HG03039 (cell line): ENCODE measurements at regions not wholly inside any gene's neighbourhood (a gene's known extent, or its start where the extent isn't known, plus 50 kb on each side); places are given as distances from the start of the nearest gene placed in this dataset.
"Not testable (repeated sequence)": the region's sequence is repeated elsewhere in the genome, so short reads cannot be mapped to it uniquely, and the experiment has no call there.

Experiments
- ATAC-seq: cut with Tn5 transposase; IDR thresholded peaks from one replicate; pipeline ENCODE4 v1.9.1; 2021; ENCODE audit warnings: mild to moderate bottlenecking, moderate library complexity; ENCODE audit not compliant: unreplicated experiment

DNA sequence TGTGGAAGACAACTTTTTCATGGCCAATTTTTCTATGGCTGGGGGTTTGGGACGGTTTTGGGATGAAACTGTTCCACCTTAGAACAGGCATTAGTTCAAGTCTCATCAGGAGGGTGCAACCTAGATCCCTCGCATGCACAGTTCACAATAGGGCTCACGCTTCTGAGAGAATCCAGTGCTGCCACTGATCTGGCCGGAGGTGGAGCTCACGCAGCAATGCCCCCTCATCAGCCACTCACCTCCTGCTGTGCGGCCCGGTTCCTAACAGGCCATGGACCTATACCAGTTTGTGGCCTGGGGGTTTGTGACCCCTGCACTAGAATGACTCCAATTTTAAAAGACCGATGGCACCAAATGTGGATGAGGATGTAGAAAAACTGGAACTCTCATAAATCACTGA is 127.2 kb upstream of the IER5L start:
- no peak for ATAC-seq

DNA sequence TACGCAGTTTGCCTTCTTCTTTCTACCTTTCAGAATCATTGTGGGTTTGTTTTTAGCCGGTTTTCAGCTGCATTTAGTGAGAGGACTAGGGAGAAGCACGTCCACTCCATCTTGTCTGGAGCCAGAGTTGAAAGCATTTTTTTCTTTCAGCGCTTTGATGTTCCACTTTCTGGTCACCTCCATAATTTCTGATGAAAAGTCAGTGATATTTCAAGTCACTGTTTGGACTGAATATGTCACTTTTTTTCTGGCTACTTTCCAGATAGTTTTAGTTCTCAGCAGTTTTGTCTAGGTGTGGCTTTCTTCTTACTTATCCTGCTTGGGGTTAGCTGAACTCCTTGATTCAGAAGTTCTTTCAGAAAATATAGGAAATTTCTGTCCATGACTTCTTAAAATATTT is 123.9 kb upstream of the IER5L start:
- no peak for ATAC-seq

DNA sequence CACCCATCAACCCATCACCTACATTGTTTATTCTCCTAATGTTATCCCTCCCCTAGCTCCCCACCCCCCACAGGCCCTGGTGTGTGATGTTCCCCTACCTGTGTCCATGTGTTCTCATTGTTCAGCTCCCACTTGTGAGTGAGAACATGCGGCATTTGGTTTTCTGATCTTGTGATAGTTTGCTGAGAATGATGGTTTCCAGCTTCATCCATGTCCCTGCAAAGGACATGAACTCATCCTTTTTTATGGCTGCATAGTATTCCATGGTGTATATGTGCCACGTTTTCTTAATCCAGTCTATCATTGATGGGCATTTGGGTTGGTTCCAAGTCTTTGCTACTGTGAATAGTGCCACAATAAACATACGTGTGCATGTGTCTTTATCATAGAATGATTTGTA is 118.1 kb upstream of the IER5L start:
- ATAC-seq: not testable (repeated sequence)

DNA sequence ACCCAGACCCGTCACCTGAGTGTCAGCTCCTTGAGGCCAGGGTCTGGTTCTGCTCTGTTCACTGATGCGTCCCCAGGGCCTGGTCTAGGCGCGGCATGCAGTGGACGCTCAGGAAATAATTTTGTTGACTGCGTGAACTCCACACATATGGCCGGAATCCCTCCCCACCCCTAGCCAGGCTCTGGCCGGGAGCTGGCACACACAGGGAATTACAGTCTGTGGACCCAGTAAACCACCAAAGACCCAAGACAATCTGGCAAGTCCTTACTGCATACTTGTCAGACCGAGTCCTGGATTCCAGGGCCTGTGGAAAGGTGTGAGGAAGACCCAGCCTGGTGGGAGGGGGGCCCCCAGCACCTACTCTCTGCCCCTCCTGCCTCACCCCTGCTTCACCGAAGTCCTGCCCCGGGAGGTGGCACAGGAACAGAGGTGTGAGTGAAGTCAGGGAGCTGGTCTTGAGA is 113.0 kb upstream of the IER5L start:
- ATAC-seq: no peak

DNA sequence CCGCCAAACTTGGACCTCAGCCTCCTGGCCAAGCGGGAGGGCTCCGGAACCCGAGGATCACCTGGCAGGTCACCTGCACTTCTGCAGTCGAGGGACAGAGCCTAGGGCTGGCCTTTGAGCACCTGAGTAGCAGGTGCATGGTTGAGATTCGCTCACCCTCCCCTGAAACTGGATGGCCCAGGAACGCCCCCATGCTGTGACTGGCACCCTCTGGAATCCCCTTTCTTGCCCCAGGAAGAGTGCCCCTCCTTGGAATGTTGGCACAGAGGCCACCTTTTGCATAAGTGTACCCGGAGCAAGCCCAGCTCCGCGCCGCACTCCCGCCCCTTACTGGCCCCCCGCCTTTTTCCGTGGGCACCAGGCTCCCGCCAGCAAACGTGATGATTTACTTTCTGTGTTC is 112.5 kb upstream of the IER5L start:
- ATAC-seq: no peak

DNA sequence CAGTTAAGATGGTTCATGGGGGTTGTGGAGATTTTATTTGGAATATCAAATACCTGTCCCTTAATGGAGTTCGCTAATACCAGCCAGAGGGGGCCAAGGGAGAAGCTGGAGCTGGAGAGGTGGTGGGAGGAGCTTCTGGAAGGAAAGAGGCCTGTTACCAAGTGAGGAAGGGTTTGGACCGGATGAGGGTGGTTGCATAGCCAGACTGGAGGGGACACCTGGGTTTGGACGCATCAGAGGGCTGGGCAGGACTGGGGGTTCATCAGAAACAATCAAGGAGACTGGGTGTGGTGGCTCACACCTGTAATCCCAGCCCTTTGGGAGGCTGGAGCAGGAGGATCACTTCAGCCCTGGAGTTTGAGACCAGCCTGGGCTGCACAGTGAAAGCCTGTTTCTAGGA is 111.8 kb upstream of the IER5L start:
- no peak for ATAC-seq

DNA sequence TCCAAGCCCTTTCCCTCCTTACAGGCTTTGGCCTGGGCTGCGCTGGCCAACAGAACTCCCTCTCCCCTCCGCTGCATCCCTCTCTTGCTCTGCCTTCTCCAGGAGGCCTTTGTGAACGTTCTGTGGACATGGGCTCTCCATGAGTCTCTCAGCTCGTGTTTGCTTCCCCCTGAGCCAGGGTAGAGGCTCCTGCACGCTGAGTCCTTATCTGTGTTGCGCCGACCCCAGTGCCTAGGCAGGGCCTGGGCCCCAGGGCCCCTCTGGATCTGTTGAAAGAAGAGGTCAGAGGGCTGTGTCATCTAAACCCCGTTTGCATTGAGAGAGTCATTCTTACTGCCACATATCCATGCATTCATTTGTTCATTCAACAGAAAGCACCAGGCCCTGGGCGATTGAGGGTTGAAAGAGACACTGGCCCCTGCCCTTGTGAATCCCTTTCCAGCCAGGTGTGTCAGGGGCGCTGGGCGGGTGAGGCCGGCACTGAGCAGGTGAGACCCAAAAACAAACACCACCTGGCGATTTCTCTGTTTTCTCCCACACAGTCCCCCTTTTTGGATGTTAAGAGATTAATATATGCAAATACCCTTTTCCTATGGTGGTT is 111.2 kb upstream of the IER5L start:
- no peak for ATAC-seq

DNA sequence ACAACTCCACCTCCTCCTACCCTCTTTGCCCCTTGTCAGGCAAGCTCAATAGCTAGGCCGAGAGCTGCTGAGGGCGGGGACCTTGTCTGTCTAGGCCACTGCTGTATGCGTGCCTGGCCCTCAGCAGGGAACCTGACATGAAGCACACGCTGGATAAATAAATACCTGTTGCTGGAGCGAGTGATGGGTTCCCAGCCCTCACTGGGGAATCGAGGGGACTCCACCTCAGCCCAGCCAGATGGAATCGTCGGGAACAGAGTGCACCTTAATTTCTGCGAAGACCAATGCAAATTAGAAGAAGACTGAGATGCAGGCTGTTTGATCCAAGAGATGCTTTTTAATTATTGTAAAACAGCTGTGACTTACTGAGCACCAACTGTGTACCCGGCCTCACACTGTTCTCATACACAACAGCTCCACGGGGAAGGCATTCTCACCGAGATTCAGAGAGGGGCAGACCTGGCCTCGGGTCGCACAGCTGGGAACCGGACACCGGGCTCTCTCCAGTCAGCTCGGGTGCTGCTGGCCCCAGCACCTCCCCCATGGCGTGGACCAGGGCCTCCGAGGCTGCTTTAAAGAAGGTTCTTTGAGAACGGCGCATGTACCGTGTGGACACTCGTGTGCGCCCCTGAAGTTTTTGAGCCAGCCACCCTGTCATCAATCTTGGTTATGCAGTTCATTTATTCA is 109.7 kb upstream of the IER5L start:
- ATAC-seq: no peak

DNA sequence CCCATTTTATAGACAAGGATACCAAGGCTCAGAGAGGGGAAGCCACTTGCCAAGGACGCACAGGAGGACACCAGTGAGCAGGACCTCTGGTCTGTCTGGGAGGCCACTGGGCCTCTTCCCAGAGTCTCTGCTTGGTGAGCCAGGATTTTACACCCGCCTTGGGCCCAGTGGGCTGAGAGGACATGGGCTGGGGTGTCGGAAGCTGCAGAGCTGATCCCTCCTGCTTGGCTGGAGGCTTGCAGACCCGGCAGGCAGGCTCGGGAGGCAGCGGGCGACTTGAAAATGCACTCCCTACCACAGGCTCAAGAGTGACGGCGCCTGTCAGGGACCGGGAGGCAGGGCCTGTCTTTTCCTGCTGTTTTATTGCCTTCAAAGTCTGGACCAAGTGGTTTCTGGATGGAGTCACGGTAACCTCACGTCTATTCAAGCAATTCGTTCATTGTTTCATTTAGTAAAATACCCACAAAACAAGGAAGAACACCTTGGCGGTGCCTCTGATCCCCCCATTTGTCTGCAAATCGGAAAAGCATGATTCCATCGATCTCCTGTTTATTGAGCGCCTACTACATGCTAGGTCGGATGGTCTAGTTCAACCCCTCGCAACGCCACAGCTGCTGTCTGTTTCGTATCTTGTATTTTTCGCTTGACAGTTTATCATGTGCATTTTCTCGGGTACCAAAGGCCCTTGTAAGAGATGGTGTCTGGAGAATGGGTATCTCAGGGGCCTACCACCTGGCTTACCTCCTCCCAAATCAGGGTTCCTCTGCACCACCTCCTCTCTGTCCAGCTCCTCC is 108.1 kb upstream of the IER5L start:
- no peak for ATAC-seq

DNA sequence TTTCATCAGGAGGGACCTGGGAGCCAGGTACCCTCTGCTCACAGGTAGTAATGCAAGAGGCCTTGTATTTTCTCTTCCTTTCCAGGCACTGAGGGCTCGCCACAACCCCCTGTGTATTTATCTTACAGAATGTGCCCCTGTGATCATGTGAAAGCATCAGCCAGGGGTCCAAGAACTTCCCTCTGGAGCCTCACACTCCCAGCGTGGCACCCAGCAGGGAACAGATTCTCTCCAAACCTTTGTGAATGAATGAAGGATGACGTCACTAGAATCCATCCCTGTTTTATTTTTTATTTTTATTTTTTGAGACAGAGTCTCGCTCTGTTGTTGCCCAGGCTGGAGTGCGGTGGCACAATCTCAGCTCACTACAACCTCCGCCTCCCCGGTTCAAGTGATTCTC is 107.3 kb upstream of the IER5L start:
- no peak for ATAC-seq

DNA sequence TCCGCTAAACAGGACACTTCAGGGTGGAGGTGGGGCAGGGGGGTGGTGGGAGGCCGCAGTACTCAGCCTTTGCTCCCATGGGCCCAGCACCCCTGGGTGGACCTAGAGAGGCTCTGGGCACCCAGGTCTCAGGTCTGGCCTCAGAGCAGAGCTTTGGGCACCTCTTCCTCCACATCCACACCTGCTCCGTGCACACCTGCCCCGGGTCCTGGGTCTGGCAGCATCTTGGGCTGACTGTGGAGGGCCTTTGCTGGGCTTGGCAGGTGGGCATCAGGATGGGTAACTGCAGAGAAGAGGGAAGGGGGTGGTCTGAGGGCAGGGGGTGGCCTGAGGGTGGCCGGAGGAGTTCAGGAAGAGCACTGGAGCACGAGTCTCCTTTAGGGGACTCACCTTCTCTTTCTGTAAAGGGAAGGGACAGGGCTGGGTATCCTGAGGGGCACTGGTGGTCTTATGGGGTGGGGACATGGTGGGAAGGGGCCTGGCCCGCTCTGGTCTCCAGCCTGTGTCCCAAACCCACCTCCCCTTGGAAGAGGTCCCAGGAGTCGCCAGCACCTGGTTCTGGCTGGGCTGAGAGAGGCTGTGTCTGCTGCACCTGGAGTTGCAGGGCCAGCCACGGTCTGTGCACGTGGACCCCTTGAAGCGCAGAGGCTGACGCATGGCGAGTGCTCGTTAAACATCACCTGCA is 106.7 kb upstream of the IER5L start:
- ATAC-seq: no peak

DNA sequence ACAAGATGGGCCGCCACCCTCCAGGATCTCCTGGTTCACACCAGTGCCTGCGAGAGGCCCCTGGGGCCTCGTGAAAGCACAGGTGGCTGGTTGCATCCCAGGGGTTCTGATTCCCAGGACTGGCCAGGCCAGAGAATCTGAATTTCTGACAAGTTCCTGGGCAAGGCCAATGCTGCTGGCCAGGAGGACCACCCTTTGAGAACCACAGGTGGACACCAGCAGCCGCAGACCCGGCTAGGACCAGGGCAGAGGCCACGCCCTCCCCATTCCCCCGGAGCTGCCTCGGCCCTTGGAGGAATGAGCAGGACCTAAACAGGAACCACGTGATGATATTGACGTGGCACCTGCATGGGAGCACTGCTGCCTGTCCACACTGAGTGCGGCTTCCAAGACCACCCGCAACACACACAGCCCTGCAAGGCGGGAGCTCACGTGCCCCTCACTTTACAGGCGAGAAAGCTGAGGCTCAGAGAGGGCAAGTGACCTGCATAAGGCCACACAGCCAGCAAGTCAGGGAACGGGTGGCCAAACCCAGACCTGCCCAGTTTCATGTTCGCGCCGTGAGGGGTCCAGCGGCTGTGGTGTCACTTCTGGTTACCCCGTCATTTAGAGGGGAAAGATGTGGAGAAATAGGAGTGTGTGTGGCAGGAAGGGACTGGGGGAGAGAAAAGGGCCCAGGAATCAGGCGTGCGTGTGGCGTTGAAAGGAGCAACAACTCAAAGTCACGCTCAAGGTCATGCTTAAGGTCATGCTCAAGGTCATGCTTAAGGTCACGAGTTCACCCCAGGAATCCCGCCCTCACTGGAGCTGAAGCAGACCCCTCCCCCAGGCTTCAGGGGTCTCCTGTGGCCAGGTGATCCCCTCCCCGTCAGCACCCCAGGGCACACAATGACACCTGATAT is 105.9 kb upstream of the IER5L start:
- no peak for ATAC-seq

DNA sequence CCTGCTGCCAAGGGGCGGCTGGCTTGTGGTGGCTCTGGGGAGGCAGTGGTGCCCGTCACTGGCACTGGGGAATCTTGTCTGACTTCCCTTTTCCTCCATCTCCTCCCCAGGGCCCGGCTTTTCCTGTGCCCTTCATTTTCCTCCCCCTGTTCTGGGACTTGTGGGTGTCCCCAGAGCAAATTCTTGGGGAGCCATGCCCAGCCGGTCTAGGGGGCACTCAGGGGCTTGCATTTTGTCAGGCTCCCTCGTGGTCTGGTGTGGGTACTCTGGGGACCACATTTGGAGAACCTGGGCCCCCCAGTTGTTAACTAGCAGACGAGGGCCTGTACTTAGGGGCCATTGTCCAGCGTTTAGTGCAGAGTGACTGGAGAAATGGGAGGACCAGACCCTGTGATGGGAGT is 105.2 kb upstream of the IER5L start:
- ATAC-seq: no peak

DNA sequence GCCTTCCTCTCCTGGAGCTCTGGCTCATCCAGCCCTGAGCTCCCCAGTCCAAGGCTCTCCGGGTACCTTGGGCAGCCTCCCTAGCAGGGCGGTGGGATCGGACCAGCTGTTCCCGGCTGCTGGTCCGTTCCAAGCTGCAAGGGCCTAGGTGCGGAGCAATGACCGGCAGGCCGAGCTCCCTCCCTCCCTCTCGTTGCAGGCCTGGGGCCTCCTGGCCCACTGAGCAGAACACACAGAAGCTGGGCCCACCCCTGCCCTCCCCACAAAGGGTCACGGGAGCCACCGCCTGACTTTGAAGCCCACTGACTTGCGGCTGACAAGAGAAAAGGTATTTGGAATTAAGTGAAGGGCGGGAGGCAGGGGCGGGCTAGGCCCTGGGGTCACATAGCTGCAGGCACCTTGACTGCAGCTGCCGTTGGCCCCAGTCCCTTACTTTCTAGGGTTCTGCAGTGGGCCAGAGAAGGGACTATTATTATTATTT is 104.7 kb upstream of the IER5L start:
- ATAC-seq: no peak

DNA sequence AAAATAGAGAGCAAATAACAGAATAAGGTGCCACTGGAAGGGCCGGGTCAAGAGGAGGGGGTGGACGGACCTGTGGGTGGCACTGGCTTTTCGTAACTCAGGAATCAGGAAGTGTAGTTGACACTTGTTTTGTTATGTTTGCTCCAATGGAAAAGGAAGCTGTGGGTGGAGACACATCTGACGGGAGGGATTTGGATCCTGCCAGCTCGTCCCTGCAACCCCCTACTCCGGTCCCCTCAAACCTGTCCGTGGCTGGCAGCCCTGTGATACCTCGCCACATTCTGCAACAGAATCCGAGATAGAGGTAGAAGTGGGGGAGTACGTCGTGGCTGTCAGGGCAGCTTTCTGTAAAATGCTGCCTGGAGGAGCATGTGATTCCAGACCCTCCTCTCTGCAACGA is 104.2 kb upstream of the IER5L start:
- no peak for ATAC-seq

DNA sequence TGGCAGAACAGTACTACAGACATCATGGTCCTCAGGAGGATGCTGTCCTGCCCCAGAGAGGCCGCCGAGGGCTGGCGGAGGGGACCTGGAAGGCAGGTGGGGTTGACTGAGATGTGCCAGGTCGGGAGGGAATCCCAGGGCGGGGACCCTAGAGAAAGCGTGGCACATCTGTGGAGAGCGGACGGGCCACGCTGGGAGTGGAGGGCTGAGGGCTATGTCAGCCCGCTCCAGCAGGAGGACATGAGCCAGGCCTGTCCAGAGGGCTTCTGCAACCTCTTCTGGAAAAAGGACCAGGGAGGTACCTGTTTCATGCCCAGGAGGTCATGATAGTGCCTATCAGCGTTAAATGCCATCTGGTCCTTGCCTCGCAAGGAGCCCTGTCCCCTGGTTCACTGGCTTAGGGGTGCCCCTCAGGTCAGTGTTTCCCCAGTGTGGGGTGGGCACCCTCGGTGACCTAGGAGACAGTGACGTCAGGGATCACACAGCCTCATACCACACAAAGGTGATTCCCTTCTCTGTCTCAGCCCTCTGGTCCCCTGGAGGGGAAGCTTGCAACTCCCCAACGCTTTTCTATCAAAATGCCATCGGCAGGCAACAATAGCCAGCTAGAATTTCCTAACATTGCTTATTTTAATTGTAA is 103.6 kb upstream of the IER5L start:
- no peak for ATAC-seq

DNA sequence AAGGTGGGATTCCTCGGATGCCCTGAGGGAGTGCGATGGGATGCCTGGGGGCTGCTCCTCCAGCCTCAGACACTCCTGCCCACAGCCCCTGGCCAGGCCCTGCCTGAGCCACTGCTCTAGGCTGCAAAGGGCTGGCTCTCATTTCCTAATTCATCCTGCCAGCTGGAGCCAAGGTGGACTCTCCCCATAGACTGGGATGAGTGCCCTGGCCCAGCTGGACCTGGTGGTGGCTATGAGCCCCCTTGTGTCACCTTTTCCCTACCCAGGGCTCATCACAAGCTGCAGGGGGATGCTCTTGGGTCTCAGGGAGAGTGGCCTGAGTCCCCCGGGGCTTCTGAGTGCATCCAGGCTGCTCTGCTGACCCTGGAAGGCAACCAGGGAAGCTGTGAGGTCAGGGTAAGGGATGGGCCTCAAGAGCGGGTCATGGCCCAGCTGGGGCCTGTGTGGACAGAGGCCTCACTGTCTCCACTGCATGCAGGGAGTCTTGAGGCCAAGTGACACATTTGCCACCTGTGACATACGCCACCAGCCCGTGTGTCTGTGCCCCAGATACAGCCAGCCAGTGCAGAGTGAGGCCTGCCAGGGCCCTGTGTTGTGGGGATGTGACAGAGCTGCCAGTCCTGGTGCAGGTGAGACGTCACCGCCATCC is 102.7 kb upstream of the IER5L start:
- no peak for ATAC-seq

DNA sequence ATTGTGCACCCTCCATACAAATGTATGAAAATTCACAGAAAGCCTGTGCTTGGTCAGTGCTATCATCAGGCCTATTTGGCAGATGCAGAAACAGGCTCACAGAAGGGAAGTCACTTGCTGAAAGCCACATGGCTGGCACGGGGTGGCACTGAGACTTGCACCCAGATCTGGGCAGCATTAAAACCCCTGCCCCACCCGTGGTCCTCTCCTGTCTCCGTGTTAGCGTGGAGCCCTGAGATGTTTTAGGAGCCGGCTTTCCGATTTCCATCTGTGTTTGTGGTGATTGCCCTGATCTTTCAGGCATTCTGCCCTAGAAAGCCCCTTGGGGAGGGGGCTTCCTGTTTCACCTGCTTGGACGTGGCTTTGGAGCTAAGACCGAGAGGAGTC is 102.2 kb upstream of the IER5L start:
- ATAC-seq: no peak
